Spleen (tissue), 7 donors: ENCODE measurements at regions not wholly inside any gene's neighbourhood (a gene's known extent, or its start where the extent isn't known, plus 50 kb on each side); places are given as distances from the start of the nearest gene placed in this dataset.

Experiments used
- POLR2A ChIP-seq, 3 donors: fragments of 450-650 bp; IDR thresholded peaks; one replicate each; pipeline ENCODE4 v1.5.1; 2017; ENCODE audit warnings: antibody characterized with exemption in 3 of 3, mild to moderate bottlenecking in 1 of 3
- TF ChIP-seq, protein P1 (sequence below), 11 experiments: fragments of 200-600 bp in 7 of 11; fragments of 450-650 bp in 4 of 11; sonication (generic) in 4 of 11; IDR thresholded peaks in 8 of 11; conservative IDR thresholded peaks in 3 of 11; 1 replicate in 7 of 11; 2 replicates in 4 of 11; pipeline versions ENCODE4 v1.4.0 to v1.8.0; 2016 to 2021; ENCODE audit warnings: antibody characterized with exemption in 11 of 11, inconsistent platforms in 4 of 11, mild to moderate bottlenecking in 1 of 11
- donor health status: DM: no; HTN: no; CAD: no; lungs with moderate emphysema.
- donor health status: DM: no; HTN: no; CAD: no.
- donor health status: DM: no; HTN: no; CAD: no.

DNA sequence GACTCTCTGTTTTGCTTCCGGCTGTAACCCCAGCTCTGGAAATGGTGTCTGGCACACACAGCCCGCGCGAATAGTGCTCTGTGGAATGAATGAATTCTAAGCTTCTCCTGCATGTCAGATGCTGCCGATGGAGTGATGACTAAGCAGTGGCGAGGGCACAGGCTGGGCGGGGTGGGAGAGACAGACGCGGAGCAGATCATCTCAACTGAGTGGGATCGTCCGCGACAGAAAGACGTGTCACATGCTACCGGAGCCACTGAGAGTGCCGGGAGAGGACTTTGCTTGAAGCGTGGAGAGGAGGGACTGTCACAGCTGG, 334.5 kb downstream of the CTTN start:
- TF ChIP-seq, protein P1, sequence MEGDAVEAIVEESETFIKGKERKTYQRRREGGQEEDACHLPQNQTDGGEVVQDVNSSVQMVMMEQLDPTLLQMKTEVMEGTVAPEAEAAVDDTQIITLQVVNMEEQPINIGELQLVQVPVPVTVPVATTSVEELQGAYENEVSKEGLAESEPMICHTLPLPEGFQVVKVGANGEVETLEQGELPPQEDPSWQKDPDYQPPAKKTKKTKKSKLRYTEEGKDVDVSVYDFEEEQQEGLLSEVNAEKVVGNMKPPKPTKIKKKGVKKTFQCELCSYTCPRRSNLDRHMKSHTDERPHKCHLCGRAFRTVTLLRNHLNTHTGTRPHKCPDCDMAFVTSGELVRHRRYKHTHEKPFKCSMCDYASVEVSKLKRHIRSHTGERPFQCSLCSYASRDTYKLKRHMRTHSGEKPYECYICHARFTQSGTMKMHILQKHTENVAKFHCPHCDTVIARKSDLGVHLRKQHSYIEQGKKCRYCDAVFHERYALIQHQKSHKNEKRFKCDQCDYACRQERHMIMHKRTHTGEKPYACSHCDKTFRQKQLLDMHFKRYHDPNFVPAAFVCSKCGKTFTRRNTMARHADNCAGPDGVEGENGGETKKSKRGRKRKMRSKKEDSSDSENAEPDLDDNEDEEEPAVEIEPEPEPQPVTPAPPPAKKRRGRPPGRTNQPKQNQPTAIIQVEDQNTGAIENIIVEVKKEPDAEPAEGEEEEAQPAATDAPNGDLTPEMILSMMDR (IDR thresholded peaks at IDR 0.05 in 8 of 11, conservative IDR thresholded peaks at IDR 0.05 in 3 of 11): no peak
- TF ChIP-seq POLR2A (IDR thresholded peaks at IDR 0.05): no peak
